ENCODE measurements at regions not wholly inside any gene's neighbourhood (a gene's known extent, or its start where the extent isn't known, plus 50 kb on each side); places are given as distances from the start of the nearest gene placed in this dataset.

DNA sequence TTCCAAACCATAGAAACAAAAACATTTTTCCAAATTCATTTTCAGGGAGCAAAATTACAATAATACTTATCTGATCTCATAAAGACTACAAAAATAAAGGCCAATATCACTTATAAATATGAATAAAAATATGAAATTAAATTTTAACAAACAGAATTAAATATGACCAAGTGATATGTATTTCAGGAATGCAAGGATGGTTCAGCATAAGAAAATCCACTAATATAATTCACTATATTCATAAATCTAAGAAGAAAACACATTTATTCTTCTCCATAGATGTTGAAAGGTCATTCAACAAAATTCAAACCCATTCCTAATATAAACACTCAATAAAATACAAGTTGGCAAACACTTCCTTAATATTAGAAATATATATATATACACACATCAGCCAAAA, 115.2 kb upstream of the TMEM168 start:
- Histone ChIP-seq H3K27me3 (ENCODE audit: insufficient read depth, low read length) (no peaks in the 10 kb centered on the region), H2AFZ (ENCODE audit: low read depth, low read length) (no peak overlapping the region), H3K9me3 (ENCODE audit: low read length) (peaks cover 10% of the 10 kb centered on the region), H3K36me3 (ENCODE audit: insufficient read depth, low read length) (no peaks in the 10 kb centered on the region), H3K4me3 (ENCODE audit: low read length) (no peak overlapping the region), H3K4me1 (ENCODE audit: insufficient read depth, low read length) (peaks cover 20% of the 10 kb centered on the region)

DNA sequence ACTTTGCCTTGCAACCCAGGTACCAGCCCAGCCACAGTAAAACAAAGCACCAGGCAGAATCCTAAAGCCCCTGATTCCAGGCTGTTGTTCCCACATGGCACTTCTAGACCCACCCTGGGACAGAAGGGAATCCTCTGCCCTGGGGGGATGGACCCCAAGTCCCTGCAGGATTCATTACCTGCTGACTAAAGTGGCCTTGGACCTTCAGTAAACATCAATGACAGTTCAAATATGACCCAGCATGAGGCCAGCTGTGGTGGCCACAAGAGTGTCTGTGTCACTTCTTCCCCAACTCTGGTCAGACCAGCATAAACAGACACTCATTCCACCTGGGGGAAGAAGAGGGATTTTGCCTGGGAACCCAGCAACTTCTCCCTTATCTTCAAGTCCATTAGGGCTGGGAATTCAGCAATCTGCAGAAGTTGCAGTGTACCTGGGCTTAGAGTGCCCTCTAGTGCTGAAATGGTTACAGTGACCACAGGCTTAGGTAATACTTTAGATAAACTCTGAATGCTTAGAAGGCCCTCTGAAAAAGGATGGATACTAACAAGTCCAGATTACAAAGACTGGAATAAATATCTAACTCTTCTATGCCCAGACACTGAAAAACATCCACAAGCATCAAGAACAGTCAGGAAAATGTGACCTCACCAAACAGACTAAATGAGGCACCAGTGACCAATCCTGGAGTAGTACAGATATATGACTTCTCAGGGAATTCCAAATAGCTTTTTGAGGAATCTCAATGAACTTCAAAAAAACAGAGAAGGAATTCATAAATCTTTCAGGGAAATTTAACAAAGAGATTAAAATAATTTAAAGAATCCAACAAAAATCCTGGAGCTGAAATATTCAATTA, 108.5 kb upstream of the TMEM168 start:
- no peaks in the 10 kb centered on the region for H3K4me1 ChIP-seq (ENCODE audit: insufficient read depth, low read length)
- H3K4me3 ChIP-seq (ENCODE audit: low read length), result no peak overlapping the region
- H3K36me3 ChIP-seq (ENCODE audit: insufficient read depth, low read length), result peaks cover 15% of the 10 kb centered on the region
- no peak overlapping the region for H2AFZ ChIP-seq (ENCODE audit: low read depth, low read length)
- peaks cover 12% of the 10 kb centered on the region for H3K9me3 ChIP-seq (ENCODE audit: low read length)
- H3K27me3 ChIP-seq (ENCODE audit: insufficient read depth, low read length), result no peaks in the 10 kb centered on the region

DNA sequence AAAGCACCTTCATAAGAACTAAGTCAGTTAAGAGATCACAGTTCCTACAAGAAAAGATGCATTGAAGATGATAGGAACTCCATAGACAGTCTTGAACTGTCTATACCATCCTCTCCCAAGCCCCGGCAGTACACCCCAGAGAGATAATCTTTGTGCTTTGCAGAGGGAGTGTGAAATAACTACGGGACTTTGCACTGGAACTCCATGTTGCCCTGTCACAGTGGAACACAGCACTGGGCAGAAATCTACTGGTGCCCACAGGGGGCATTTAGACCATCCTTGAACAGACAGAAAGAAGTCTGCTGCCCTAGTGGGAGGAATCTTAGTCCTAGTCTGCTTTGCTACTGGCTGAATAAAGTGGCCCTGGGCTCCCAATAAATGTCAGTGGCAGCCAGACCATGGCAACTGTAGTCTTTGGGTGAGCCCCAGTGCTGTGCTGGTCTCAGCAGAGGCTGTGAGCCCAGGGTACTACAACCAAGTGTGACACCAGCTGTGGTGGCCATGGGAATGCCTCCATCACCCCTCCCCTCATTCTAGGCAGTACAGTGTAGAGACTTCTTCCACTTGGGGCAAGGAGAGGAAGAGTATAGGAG, 107.7 kb upstream of the TMEM168 start:
- peaks cover 15% of the 10 kb centered on the region for H3K9me3 ChIP-seq (ENCODE audit: low read length)
- peaks cover 22% of the 10 kb centered on the region for H3K36me3 ChIP-seq (ENCODE audit: insufficient read depth, low read length)
- H3K4me3 ChIP-seq (ENCODE audit: low read length), result no peak overlapping the region
- no peak overlapping the region for H2AFZ ChIP-seq (ENCODE audit: low read depth, low read length)
- H3K4me1 ChIP-seq (ENCODE audit: insufficient read depth, low read length), result no peaks in the 10 kb centered on the region
- no peaks in the 10 kb centered on the region for H3K27me3 ChIP-seq (ENCODE audit: insufficient read depth, low read length)

DNA sequence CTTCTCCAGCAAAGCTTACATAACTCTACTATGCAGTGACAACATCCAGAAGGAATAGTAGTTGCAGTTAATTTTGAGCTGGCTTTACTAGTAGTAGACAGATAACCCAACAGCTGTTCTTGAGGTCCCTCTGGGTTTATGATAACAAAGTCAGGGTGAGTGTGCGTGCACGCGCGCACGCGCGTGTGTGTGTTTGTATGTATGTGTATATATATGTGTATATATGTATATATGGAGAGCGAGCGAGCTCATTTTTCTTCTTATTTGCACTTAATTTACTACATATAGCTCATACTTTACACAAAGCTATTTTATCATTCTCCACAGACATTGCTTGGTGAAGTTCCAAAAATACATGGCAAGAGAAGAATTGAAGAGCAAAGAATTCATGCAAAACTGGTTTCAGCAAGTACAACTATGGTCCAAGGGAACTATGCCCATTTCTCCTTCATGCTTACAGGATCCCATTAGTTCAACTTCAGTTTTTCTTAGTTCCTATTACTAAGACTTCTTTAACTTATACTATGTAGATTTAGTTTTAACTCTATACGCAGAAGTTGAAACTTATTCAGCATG, 105.9 kb upstream of the TMEM168 start:
- peaks cover 11% of the 10 kb centered on the region for H3K9me3 ChIP-seq (ENCODE audit: low read length)
- no peaks in the 10 kb centered on the region for H3K4me1 ChIP-seq (ENCODE audit: insufficient read depth, low read length)
- H2AFZ ChIP-seq (ENCODE audit: low read depth, low read length), result no peak overlapping the region
- no peak overlapping the region for H3K4me3 ChIP-seq (ENCODE audit: low read length)
- H3K27me3 ChIP-seq (ENCODE audit: insufficient read depth, low read length), result no peaks in the 10 kb centered on the region
- peaks cover 26% of the 10 kb centered on the region for H3K36me3 ChIP-seq (ENCODE audit: insufficient read depth, low read length)

DNA sequence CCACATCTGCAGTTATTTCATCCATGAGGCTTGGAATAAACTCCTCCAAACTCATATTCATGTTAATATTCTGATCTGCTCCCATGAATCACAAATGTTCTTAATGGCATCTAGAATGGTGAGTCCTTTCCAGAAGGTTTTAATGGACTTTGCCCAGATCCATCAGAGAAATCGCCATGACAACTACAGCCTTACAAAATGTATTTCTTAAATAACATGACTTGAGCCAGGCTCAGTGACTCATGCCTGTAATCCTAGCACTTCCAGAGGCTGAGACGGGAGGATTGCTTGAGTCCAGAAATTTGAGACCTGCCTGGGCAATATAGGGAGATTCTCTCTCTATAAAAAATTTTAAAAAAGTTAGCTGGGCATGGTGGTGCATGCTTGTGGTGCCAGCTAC, 102.1 kb upstream of the TMEM168 start:
- Histone ChIP-seq H2AFZ (ENCODE audit: low read depth, low read length) (no peak overlapping the region), H3K4me1 (ENCODE audit: insufficient read depth, low read length) (peaks cover 5% of the 10 kb centered on the region), H3K4me3 (ENCODE audit: low read length) (no peak overlapping the region), H3K9me3 (ENCODE audit: low read length) (peaks cover 5% of the 10 kb centered on the region), H3K27me3 (ENCODE audit: insufficient read depth, low read length) (no peaks in the 10 kb centered on the region), H3K36me3 (ENCODE audit: insufficient read depth, low read length) (peaks cover 28% of the 10 kb centered on the region)

DNA sequence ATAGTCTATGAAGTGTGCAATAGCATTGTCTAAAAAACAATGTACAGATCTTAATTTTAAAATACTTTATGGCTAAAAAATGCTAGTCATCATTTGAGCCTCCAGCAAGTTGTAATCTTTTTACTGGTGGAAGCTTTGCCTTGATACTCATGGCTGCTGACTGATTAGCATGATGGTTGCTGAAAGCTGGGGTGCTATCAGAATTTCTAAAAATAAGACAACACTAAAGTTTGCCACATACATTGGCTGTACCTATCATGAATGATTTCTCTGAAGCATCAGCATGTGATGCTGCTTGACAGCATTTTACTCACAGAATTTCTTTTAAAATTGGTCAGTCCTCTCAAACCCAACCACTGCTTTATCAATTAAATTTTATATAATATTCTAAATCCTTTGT, 101.5 kb upstream of the TMEM168 start:
- H3K36me3 ChIP-seq (ENCODE audit: insufficient read depth, low read length), result peaks cover 28% of the 10 kb centered on the region

DNA sequence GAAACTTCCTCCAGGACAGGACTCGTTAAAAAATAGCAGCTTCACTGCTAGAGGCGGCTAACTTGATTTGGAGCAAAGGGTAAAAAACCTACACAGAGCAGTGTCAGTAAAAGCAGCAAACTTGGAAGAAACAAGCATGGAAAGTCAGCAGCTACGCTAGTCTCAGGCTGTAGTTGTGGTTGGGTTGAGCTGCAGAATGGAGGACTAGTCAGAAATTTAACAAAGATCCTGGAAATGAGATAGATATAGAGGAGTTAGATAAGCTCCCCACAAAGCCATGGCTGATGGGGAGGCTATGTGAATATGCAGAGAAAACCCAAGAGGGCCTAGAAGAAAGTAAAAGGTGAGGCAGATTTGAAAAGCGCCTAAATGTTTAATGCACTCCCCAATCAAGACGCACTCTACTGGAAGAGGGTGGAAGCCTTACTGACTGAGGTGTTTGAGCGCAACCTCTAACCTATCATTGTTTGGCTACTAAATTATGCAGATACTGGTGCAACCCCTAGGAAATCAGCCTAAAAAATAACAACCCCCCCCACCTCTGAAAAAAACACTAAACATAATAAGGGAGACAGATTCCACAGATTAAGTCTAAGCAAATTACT, 99.7 kb upstream of the TMEM168 start:
- Histone ChIP-seq H3K27me3 (ENCODE audit: insufficient read depth, low read length) (no peaks in the 10 kb centered on the region), H3K9me3 (ENCODE audit: low read length) (peaks cover 5% of the 10 kb centered on the region), H2AFZ (ENCODE audit: low read depth, low read length) (no peak overlapping the region), H3K36me3 (ENCODE audit: insufficient read depth, low read length) (peaks cover 27% of the 10 kb centered on the region), H3K4me1 (ENCODE audit: insufficient read depth, low read length) (peaks cover 5% of the 10 kb centered on the region), H3K4me3 (ENCODE audit: low read length) (no peak overlapping the region)

More for the DNA sequence above, 101.5 kb upstream of the TMEM168 start:
- H2AFZ ChIP-seq (ENCODE audit: low read depth, low read length), result no peak overlapping the region
- H3K9me3 ChIP-seq (ENCODE audit: low read length), result peaks cover 5% of the 10 kb centered on the region
- H3K4me3 ChIP-seq (ENCODE audit: low read length), result no peak overlapping the region
- H3K27me3 ChIP-seq (ENCODE audit: insufficient read depth, low read length), result no peaks in the 10 kb centered on the region
- peaks cover 5% of the 10 kb centered on the region for H3K4me1 ChIP-seq (ENCODE audit: insufficient read depth, low read length)

DNA sequence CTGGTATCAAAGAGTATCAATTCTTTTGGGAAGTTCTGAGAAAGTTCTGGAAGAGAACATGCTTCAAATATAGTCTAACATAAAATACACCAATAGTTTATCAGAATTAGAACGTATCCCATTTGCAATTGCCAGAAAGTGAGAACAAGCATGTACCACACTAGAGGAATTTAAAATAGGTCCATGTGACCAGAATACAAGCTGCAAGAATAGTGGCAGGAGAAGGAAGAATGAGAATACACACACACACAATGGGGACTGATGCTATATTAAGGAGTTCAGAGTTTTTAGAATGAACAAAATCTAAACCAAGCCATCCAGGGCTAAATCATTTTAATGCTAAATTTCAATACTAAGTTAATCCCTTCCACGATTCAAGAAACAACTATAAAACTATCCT, 99.1 kb upstream of the TMEM168 start:
- H3K4me1 ChIP-seq (ENCODE audit: insufficient read depth, low read length), result peaks cover 5% of the 10 kb centered on the region
- H2AFZ ChIP-seq (ENCODE audit: low read depth, low read length), result no peak overlapping the region
- H3K27me3 ChIP-seq (ENCODE audit: insufficient read depth, low read length), result no peaks in the 10 kb centered on the region
- peaks cover 7% of the 10 kb centered on the region for H3K9me3 ChIP-seq (ENCODE audit: low read length)
- H3K4me3 ChIP-seq (ENCODE audit: low read length), result no peak overlapping the region
- peaks cover 25% of the 10 kb centered on the region for H3K36me3 ChIP-seq (ENCODE audit: insufficient read depth, low read length)

DNA sequence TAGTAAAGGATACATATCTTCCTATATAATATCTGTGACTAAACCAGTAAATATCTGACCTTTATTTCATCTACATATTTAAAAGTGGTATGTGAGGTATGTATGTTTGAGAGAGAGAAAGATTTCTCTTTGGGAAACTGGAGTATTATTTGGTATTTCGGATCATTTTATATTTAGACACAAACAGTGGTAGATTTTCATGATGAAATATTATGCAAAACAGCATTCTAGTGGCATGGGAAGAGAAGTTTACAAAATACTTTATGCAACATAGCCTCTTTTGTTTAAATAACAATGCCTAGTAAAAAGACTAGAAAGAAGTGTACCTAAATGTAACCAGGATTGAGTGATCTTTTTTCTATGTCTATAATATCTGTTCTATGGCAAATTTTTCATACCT, 98.6 kb upstream of the TMEM168 start:
- Histone ChIP-seq H2AFZ (ENCODE audit: low read depth, low read length) (no peak overlapping the region), H3K9me3 (ENCODE audit: low read length) (peaks cover 4% of the 10 kb centered on the region), H3K4me3 (ENCODE audit: low read length) (no peak overlapping the region), H3K4me1 (ENCODE audit: insufficient read depth, low read length) (peaks cover 5% of the 10 kb centered on the region), H3K27me3 (ENCODE audit: insufficient read depth, low read length) (no peaks in the 10 kb centered on the region), H3K36me3 (ENCODE audit: insufficient read depth, low read length) (peaks cover 20% of the 10 kb centered on the region)

DNA sequence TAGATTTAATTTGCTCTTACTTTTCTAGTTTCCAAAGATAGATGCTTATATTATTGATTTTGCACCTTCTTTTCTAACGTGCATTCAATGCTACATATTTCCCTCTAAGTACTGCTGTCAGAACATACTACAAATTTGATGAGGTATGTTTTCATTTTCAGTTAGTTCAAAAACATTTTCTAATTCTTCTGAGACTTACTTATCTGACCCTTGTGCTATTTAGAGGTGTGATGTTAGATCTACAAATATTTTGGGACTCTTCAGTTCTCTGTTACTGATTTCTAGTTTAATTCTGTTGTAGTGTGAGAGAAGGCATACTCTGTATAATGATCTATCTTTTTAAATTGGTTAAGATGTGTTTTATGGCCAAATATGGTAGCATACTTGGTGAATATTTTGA, 97.8 kb upstream of the TMEM168 start:
- Histone ChIP-seq H3K4me1 (ENCODE audit: insufficient read depth, low read length) (peaks cover 5% of the 10 kb centered on the region), H3K27me3 (ENCODE audit: insufficient read depth, low read length) (no peaks in the 10 kb centered on the region), H3K36me3 (ENCODE audit: insufficient read depth, low read length) (peaks cover 12% of the 10 kb centered on the region), H2AFZ (ENCODE audit: low read depth, low read length) (no peak overlapping the region), H3K4me3 (ENCODE audit: low read length) (no peak overlapping the region), H3K9me3 (ENCODE audit: low read length) (peaks cover 2% of the 10 kb centered on the region)

DNA sequence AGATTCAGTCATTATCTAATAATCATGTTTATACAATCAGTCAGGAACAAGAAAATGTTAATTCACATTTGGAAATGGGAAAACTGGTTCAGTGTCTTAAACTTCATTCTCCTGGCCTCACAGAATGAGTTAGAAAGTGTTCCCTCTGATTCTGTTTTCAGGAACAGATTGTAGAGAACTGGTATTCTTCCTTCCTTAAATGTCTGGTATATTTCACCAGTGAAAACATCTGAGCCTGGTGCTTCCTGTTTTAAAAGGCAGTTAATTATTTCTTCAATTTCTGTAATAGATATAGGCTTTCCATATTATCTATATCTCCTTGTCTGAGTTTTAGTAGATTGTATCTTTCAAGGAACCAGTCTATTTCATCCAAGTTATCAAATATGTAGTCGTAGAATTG, 97.1 kb upstream of the TMEM168 start:
- no peak overlapping the region for H3K4me3 ChIP-seq (ENCODE audit: low read length)
- peaks cover 2% of the 10 kb centered on the region for H3K9me3 ChIP-seq (ENCODE audit: low read length)
- H3K4me1 ChIP-seq (ENCODE audit: insufficient read depth, low read length), result peaks cover 5% of the 10 kb centered on the region
- H3K27me3 ChIP-seq (ENCODE audit: insufficient read depth, low read length), result no peaks in the 10 kb centered on the region
- no peak overlapping the region for H2AFZ ChIP-seq (ENCODE audit: low read depth, low read length)
- H3K36me3 ChIP-seq (ENCODE audit: insufficient read depth, low read length), result peaks cover 8% of the 10 kb centered on the region

DNA sequence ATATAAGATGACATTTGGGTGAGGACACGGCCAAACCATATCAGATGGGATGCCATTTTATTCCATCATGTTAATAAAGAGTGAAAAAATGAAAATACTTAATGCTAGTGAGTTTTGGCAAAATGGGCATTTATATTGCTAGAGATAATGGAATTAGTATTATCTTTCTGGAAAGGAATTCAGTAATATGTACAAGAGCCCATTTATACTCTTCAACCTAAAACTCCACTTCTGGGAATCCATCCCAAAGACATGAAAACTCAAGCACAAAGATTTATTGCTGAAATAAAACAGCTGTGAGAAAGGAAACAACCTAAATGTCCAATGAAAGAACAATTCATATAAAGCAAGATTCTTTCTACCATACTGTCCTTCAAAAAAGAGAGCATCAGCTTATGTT, 96.0 kb upstream of the TMEM168 start:
- Histone ChIP-seq H3K36me3 (ENCODE audit: insufficient read depth, low read length) (peaks cover 8% of the 10 kb centered on the region), H3K4me1 (ENCODE audit: insufficient read depth, low read length) (peaks cover 5% of the 10 kb centered on the region), H3K9me3 (ENCODE audit: low read length) (peaks cover 2% of the 10 kb centered on the region), H3K27me3 (ENCODE audit: insufficient read depth, low read length) (no peaks in the 10 kb centered on the region), H2AFZ (ENCODE audit: low read depth, low read length) (no peak overlapping the region), H3K4me3 (ENCODE audit: low read length) (no peak overlapping the region)

DNA sequence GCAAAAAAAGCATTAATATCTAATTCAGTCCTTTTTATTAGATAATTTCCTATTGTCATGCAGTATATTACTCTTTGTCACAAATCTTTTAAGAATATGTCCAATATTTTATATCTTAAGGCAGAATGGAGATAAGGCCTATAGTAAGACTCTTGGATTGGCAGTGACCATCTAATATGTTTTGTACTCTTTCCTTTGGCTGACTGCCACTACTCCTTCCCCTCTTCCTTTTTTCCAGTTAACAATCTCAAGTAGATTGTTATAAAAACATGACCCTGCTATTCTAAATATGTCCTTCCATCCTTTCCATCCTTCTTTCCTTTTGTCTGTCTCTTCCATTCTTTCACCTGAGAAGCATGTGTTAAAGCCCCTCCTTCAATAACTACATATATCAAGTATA, 92.8 kb upstream of the TMEM168 start:
- H2AFZ ChIP-seq (ENCODE audit: low read depth, low read length), result no peak overlapping the region
- peaks cover 8% of the 10 kb centered on the region for H3K36me3 ChIP-seq (ENCODE audit: insufficient read depth, low read length)
- no peaks in the 10 kb centered on the region for H3K4me1 ChIP-seq (ENCODE audit: insufficient read depth, low read length)
- no peaks in the 10 kb centered on the region for H3K27me3 ChIP-seq (ENCODE audit: insufficient read depth, low read length)
- H3K4me3 ChIP-seq (ENCODE audit: low read length), result no peak overlapping the region
- peaks cover 2% of the 10 kb centered on the region for H3K9me3 ChIP-seq (ENCODE audit: low read length)
